WTC11 (cell line): ENCODE measurements at regions not wholly inside any gene's neighbourhood (a gene's known extent, or its start where the extent isn't known, plus 50 kb on each side); places are given as distances from the start of the nearest gene placed in this dataset.
"Not testable (repeated sequence)": the region's sequence is repeated elsewhere in the genome, so short reads cannot be mapped to it uniquely, and the experiment has no call there.

ENCODE experiments used
- ATAC-seq: fragments of 200-7000 bp; cut with Tn5 transposase; 2 replicates; pipeline ENCODE4 v1.10.0; 2021; ENCODE audit warnings: mild to moderate bottlenecking, moderate library complexity
- CTCF ChIA-PET: fragments of 300-600 bp; sonication (Branson Sonifier 250); formaldehyde crosslinking; loops from one replicate; lab custom pipeline; 2021; ENCODE audit warnings: antibody characterized with exemption; lab: Charles Lee
- POLR2A ChIA-PET: fragments of 350-600 bp; sonication (Branson Sonifier 250); formaldehyde crosslinking; loops from one replicate; lab custom pipeline; 2021; ENCODE audit warnings: antibody characterized with exemption; lab: Charles Lee
- DNase-seq: peaks from one replicate; pipeline ENCODE4 v3.0.0; 2021; ENCODE audit warnings: low spot score
- H3K27ac Mint-ChIP-seq: 2 replicates; pipeline ENCODE4 v1.8.0; 2021; ENCODE audit warnings: mixed read lengths
- H3K27me3 Mint-ChIP-seq: 2 replicates; pipeline ENCODE4 v1.8.0; 2021; ENCODE audit warnings: low read depth, mild to moderate bottlenecking, moderate library complexity, mixed read lengths
- H3K36me3 Mint-ChIP-seq: 2 replicates; pipeline ENCODE4 v1.8.0; 2021; ENCODE audit warnings: mixed read lengths
- H3K4me1 Mint-ChIP-seq: 2 replicates; pipeline ENCODE4 v1.8.0; 2022; ENCODE audit warnings: mixed read lengths
- H3K4me3 Mint-ChIP-seq: 2 replicates; pipeline ENCODE4 v1.8.0; 2021; ENCODE audit warnings: mild to moderate bottlenecking, moderate library complexity, mixed read lengths
- H3K9me3 Mint-ChIP-seq: 2 replicates; pipeline ENCODE4 v1.8.0; 2021; ENCODE audit warnings: mixed read lengths

DNA sequence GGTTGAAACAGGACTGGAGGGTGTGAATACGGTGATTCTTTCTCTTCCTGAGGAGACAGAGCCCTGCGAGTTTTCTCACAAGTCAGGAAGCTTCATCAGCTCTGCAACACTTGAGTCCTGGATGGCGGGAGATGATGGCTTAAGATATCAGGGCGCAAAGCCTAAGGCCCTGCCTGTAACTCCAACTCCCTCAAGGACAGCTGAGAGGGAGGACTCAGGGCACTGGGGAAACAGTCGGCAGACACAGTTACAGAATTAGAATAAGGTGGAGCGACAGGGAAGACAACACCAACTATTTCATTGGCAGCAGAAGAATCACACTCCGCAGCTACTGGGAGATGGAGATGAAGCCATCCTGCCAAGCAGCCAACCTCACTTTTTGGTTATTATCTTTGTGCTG, 109.6 kb downstream of the NBPF8 start:
- ATAC-seq, POLR2A ChIA-PET, DNase-seq, H3K9me3 Mint-ChIP-seq, H3K27ac Mint-ChIP-seq, H3K36me3 Mint-ChIP-seq, CTCF ChIA-PET, H3K27me3 Mint-ChIP-seq, H3K4me3 Mint-ChIP-seq, H3K4me1 Mint-ChIP-seq: not testable (repeated sequence)

DNA sequence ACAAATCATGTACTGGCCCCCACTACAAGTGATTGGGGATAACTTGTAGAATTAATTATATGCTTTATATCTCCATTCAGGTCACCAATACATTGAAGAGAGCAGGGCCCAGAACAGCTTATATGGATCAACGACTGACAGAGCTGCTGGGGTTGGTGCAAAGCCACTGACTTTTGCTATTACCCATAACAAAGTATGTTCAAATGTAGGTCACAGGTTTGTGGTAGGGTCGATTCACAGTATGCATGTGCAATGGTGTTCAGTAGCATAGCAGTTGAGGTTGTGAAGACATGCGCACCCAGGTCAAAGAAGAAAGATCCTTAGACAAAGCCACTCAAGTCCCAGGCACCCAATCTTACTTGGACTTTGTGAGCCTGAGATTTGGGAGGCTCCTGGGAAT, 110.6 kb downstream of the NBPF8 start:
- ATAC-seq, H3K27me3 Mint-ChIP-seq, H3K36me3 Mint-ChIP-seq, DNase-seq, POLR2A ChIA-PET, H3K27ac Mint-ChIP-seq, CTCF ChIA-PET, H3K4me3 Mint-ChIP-seq, H3K9me3 Mint-ChIP-seq, H3K4me1 Mint-ChIP-seq: not testable (repeated sequence)

DNA sequence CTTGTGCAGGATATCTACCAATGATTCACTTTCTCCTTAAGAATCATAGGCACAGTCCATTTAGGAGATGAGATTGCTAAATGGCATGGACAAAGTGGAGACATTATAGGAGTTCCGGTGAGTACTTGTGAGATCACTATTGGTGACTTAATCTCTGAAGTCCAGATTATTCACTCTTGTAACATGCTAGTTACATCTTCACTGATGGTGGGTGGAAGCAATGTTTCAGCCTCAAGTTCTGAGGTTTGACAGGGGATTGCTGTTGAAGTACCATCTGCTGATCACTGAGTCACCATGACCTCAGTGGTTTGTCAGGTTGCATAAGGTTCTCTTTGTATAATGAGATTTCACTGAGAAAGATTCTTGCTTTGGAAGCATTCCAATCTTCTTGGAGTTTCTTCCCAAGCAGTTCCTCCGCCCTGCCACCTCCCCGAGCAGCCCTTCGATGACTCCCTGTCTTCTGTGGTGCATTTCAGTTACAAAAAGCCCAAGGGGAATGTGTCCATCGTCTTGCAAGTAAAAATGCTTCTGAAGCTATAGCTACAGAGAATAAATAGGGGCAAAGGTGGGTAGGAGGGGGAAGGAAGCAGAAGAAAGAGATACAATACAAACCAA, 114.7 kb downstream of the NBPF8 start:
- DNase-seq, H3K9me3 Mint-ChIP-seq, ATAC-seq, H3K36me3 Mint-ChIP-seq, CTCF ChIA-PET, H3K27ac Mint-ChIP-seq, POLR2A ChIA-PET, H3K4me3 Mint-ChIP-seq, H3K4me1 Mint-ChIP-seq, H3K27me3 Mint-ChIP-seq: not testable (repeated sequence)

DNA sequence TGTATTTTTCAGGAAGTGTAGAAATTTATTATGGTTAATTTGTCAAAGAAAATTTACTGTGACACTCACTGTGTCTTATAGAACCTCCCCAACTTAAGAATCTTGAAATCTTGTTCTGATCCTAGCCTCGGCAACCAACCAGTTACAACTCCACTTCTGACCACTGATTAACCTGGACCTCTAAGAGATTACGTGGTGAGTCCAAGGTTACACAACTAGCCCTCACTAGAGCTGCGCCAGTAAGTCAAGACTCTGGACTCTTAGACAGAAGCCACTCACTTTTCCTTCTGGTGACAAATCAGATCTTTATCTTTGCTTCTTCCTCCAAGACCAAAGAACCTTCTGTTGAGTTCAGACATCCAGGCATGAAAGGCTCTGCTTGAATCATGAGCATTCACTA, 116.6 kb downstream of the NBPF8 start:
- H3K4me1 Mint-ChIP-seq, H3K27ac Mint-ChIP-seq, ATAC-seq, H3K27me3 Mint-ChIP-seq, POLR2A ChIA-PET, H3K9me3 Mint-ChIP-seq, H3K4me3 Mint-ChIP-seq, CTCF ChIA-PET, DNase-seq, H3K36me3 Mint-ChIP-seq: not testable (repeated sequence)

DNA sequence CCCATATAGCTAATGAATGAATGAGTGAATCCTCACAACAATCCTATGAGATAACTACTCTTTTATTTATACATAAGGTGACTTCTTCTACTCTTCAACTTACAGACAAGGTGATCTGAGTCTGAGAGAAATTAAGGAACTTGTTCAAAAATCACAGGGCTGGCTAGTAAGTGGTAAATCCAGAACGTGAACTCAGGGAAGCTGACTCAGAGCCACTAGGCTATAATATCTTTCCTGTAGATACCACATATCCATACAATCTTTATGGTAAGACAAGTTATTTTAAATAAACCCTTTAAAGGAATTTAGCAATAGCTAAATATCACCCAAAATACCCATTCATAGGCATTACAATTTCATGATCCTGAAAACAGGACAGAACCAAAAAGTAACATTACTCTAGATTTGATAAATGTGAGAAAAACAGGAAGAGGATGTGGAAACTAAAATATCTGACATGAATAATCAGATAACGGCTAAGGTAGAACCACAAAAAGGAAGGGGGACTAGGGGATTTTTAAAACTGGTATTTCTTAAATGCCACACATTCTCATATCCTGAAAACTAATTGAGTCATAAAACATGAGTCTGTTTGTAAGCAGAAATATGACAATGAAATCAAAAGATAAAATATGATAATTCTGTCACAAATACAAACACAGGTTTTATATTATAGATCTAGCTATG, 119.7 kb downstream of the NBPF8 start:
- POLR2A ChIA-PET, H3K27ac Mint-ChIP-seq, DNase-seq, CTCF ChIA-PET, H3K36me3 Mint-ChIP-seq, H3K4me3 Mint-ChIP-seq, ATAC-seq, H3K9me3 Mint-ChIP-seq, H3K27me3 Mint-ChIP-seq, H3K4me1 Mint-ChIP-seq: not testable (repeated sequence)

DNA sequence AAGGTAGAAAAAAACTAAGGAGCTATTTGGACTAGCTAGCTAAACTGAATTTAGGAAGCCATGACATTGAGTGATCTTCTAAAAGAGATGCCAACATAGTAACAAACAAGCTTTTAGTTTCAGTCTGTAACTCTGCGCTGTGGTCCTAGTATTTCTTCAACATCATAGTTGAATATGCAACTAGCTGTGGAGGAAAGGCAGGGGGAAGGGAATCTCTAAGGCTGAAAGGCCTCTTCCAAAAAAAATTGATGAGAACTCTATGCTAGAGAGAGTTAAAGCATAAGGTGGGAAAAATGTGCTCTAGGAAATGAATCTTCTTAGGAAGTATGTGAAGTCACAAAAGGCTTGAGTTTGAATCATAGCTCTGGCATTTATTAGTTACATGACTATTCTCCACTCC, 120.2 kb downstream of the NBPF8 start:
- H3K9me3 Mint-ChIP-seq, POLR2A ChIA-PET, H3K27ac Mint-ChIP-seq, H3K36me3 Mint-ChIP-seq, H3K27me3 Mint-ChIP-seq, H3K4me1 Mint-ChIP-seq, H3K4me3 Mint-ChIP-seq, DNase-seq, CTCF ChIA-PET, ATAC-seq: not testable (repeated sequence)

DNA sequence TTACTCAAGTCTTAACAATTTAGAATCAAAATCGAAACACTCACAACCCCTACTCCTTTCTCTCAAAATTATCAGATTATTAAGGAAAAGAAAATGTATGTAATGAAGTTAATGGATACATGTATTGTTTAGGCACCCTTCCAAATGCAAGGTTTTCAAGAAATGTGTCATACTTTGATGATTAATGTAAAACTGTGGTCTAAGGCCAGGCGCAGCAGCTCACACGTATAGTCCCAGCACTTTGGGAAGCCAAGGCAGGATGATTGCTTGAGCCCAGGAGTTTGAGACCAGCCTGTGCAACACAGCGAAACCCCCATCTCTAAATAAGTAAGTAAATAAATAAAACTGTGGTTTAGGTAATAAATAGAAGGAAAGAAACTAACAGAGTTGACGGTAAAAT, 126.6 kb downstream of the NBPF8 start:
- H3K36me3 Mint-ChIP-seq, H3K4me1 Mint-ChIP-seq, H3K27ac Mint-ChIP-seq, ATAC-seq, H3K4me3 Mint-ChIP-seq, H3K27me3 Mint-ChIP-seq, CTCF ChIA-PET, H3K9me3 Mint-ChIP-seq, POLR2A ChIA-PET, DNase-seq: not testable (repeated sequence)

DNA sequence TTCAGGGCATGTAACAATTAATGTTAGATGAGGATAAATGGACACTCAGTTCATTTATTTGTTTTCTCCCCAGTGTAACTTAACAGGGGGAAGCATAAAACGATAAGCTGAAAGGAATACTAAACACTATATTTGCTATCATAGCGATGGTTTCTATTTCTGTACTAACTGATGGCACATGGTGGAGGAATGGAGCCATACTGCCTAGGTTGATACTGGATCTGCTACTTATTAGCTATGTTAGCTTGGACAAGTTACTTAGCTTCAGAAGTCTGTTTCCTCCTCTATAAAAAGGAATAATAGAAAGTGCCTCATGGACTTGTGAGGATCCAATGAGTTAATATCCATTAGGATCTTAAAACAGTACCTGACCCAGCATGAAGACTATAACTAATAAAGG, 127.5 kb downstream of the NBPF8 start:
- H3K27ac Mint-ChIP-seq, H3K4me1 Mint-ChIP-seq, ATAC-seq, H3K27me3 Mint-ChIP-seq, DNase-seq, H3K36me3 Mint-ChIP-seq, POLR2A ChIA-PET, CTCF ChIA-PET, H3K9me3 Mint-ChIP-seq, H3K4me3 Mint-ChIP-seq: not testable (repeated sequence)

DNA sequence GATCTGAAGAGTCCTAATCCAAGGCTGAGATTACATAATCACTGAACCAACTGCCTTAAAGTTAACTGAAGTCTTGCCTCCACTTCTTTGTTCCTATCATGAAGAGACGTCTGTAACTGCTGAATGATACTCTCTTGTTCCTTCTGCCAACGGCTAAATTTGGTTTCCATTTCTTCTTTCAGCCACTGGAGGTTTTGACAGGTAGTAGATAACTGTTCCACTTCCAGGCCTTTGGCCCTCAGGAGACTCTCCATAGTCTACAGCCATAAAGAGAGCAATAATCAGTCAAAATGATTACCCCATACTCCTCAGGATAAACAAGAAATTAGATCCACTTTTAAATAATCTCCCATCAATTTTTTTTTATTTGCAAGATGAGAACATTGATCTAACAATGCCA, 128.1 kb downstream of the NBPF8 start:
- H3K27ac Mint-ChIP-seq, H3K36me3 Mint-ChIP-seq, H3K4me1 Mint-ChIP-seq: not testable (repeated sequence)

More for the DNA sequence above, 128.1 kb downstream of the NBPF8 start:
- H3K27me3 Mint-ChIP-seq, DNase-seq, H3K4me3 Mint-ChIP-seq, POLR2A ChIA-PET, CTCF ChIA-PET, H3K9me3 Mint-ChIP-seq, ATAC-seq: not testable (repeated sequence)
